Suprapubic skin (tissue), 4 donors: ENCODE measurements at regions not wholly inside any gene's neighbourhood (a gene's known extent, or its start where the extent isn't known, plus 50 kb on each side); places are given as distances from the start of the nearest gene placed in this dataset.

ENCODE experiments used
- EP300 ChIP-seq: sonication (generic); formaldehyde crosslinking; IDR thresholded peaks from one replicate; pipeline ENCODE4 v1.6.1; 2017; ENCODE audit warnings: antibody characterized with exemption
- POLR2A ChIP-seq, 2 donors: fragments of 450-650 bp; IDR thresholded peaks; one replicate each; pipeline ENCODE4 v1.6.1; 2017; ENCODE audit warnings: antibody characterized with exemption in 2 of 2, mild to moderate bottlenecking in 2 of 2, moderate library complexity in 2 of 2
- POLR2AphosphoS5 ChIP-seq, 3 donors: sonication (generic); formaldehyde crosslinking; IDR thresholded peaks; one replicate each; pipeline ENCODE4 v1.6.1; 2017; ENCODE audit warnings: antibody characterized with exemption in 3 of 3
- TF ChIP-seq, protein P1 (sequence below), 2 donors: fragments of 200-600 bp in 1 of 2; fragments of 450-650 bp in 1 of 2; sonication (generic) in 1 of 2; IDR thresholded peaks; one replicate each; pipeline ENCODE4 v1.5.1; 2016 to 2019; ENCODE audit warnings: antibody characterized with exemption in 2 of 2, mild to moderate bottlenecking in 1 of 2, moderate library complexity in 1 of 2

DNA sequence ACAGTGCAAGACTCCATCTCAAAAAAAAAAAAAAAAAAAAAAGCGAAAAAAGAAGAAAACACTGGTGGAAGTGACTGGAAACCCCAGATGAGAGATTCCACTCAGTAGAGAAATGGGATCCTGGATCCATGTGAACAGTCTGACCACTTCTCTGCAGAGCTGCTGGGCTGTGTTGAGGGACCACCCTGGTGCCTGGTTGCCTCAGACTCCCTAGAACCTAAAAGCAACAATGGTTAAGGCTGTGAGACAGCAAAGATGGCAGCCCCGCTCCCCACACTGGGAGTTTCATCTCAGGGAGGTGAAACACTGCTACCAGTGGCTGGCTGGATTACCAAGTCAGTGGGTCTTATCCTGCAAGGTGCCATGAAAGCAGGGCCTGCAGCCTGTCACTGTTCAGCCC, 152.8 kb upstream of the ARSJ start:
- TF ChIP-seq, protein P1, sequence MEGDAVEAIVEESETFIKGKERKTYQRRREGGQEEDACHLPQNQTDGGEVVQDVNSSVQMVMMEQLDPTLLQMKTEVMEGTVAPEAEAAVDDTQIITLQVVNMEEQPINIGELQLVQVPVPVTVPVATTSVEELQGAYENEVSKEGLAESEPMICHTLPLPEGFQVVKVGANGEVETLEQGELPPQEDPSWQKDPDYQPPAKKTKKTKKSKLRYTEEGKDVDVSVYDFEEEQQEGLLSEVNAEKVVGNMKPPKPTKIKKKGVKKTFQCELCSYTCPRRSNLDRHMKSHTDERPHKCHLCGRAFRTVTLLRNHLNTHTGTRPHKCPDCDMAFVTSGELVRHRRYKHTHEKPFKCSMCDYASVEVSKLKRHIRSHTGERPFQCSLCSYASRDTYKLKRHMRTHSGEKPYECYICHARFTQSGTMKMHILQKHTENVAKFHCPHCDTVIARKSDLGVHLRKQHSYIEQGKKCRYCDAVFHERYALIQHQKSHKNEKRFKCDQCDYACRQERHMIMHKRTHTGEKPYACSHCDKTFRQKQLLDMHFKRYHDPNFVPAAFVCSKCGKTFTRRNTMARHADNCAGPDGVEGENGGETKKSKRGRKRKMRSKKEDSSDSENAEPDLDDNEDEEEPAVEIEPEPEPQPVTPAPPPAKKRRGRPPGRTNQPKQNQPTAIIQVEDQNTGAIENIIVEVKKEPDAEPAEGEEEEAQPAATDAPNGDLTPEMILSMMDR (IDR thresholded peaks at IDR 0.05), result no peak
- TF ChIP-seq POLR2AphosphoS5 (IDR thresholded peaks at IDR 0.05), result no peak
- TF ChIP-seq EP300, result no peak
- no peak for TF ChIP-seq POLR2A (IDR thresholded peaks at IDR 0.05)
